Testis (tissue), 2 donors: ENCODE measurements at regions not wholly inside any gene's neighbourhood (a gene's known extent, or its start where the extent isn't known, plus 50 kb on each side); places are given as distances from the start of the nearest gene placed in this dataset.

Source experiments
- CTCF ChIP-seq, 3 experiments: fragments of 450-650 bp in 2 of 3; fragments of 200-600 bp in 1 of 3; sonication (generic) in 1 of 3; IDR thresholded peaks; one replicate each; pipeline ENCODE4 v1.5.1; 2016 to 2019; ENCODE audit warnings: antibody characterized with exemption in 3 of 3, mild to moderate bottlenecking in 2 of 3, moderate library complexity in 1 of 3
- POLR2A ChIP-seq: fragments of 450-650 bp; IDR thresholded peaks from one replicate; pipeline ENCODE4 v1.6.1; 2017; ENCODE audit warnings: antibody characterized with exemption, mild to moderate bottlenecking, moderate library complexity

GRCh38 chr6:91433660-91434534 is 847.0 kb upstream of the MAP3K7 start:
- TF ChIP-seq CTCF (IDR thresholded peaks at IDR 0.05) = no peak
- TF ChIP-seq POLR2A = no peak
